Tibial nerve (tissue), 4 donors: ENCODE measurements at regions not wholly inside any gene's neighbourhood (a gene's known extent, or its start where the extent isn't known, plus 50 kb on each side); places are given as distances from the start of the nearest gene placed in this dataset.

Source experiments
- DNase-seq, 2 donors: peaks; one replicate each; pipeline ENCODE4 v3.0.0-alpha.2; 2019; ENCODE audit warnings: low spot score in 2 of 2
- H3K27ac ChIP-seq, 4 donors: fragments of 200-600 bp; sonication (generic) in 3 of 4; one replicate each; pipeline ENCODE4 v1.5.1; 2017 to 2019; ENCODE audit warnings: mild to moderate bottlenecking in 1 of 4
- H3K27me3 ChIP-seq, 2 donors: fragments of 200-600 bp; sonication (generic) in 1 of 2; one replicate each; pipeline versions ENCODE4 v1.5.1 to v1.6.0; 2017 to 2019
- H3K36me3 ChIP-seq, 3 donors: fragments of 200-600 bp; sonication (generic); one replicate each; pipeline ENCODE4 v1.5.1; 2018 to 2019
- H3K4me1 ChIP-seq, 4 donors: fragments of 200-600 bp; sonication (generic) in 3 of 4; one replicate each; pipeline ENCODE4 v1.5.1; 2017 to 2019
- H3K4me3 ChIP-seq, 4 donors: fragments of 200-600 bp; sonication (generic) in 3 of 4; one replicate each; pipeline ENCODE4 v1.5.1; 2017 to 2019; ENCODE audit warnings: mild to moderate bottlenecking in 1 of 4, moderate library complexity in 1 of 4
- H3K9me3 ChIP-seq, 4 donors: fragments of 200-600 bp; sonication (generic) in 3 of 4; one replicate each; pipeline ENCODE4 v1.5.1; 2017 to 2019
- CTCF ChIP-seq, 5 experiments: fragments of 200-600 bp in 3 of 5; fragments of 450-650 bp in 2 of 5; sonication (generic) in 3 of 5; IDR thresholded peaks; one replicate each; pipeline ENCODE4 v1.5.1; 2016 to 2019; ENCODE audit warnings: antibody characterized with exemption in 5 of 5, mild to moderate bottlenecking in 3 of 5, moderate library complexity in 2 of 5
- EP300 ChIP-seq, 2 donors: sonication (generic); formaldehyde crosslinking; IDR thresholded peaks; one replicate each; pipeline ENCODE4 v1.6.1; 2017; ENCODE audit warnings: antibody characterized with exemption in 2 of 2, mild to moderate bottlenecking in 1 of 2
- POLR2A ChIP-seq, 2 donors: fragments of 450-650 bp; IDR thresholded peaks; one replicate each; pipeline ENCODE4 v1.6.1; 2017; ENCODE audit warnings: antibody characterized with exemption in 2 of 2, mild to moderate bottlenecking in 2 of 2, moderate library complexity in 2 of 2
- WGBS, 2 donors: methylation state at CpG; one replicate each; pipeline ENCODE4 v1.1.5; 2018; 5-methylcytosine and 5-hydroxymethylcytosine counted together

DNA sequence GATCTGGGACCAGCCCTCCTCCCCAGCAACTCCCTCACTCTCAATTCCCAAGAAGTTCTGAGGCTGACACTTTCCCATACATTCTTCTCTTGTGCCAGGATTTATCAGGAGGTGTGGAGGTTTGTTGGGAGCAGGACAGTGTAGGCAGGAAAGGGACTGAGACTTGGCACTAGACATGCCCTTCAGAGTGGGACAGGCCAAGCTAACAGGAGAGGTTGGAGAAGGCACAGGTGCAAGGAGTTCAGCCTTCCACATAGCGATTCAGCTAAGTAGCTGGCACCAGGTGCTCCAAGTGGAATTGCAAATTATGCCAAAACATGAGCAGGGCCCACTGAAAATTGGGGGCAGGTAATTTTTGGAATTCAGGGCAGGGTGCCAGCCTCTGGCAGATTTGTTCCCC lies 83.0 kb upstream of the DUSP10 start:
- no peak for DNase-seq
- TF ChIP-seq POLR2A (IDR thresholded peaks at IDR 0.05): no peak
- TF ChIP-seq EP300 (IDR thresholded peaks at IDR 0.05): no peak
- no peak for TF ChIP-seq CTCF (IDR thresholded peaks at IDR 0.05)

GRCh38 chr1:221824025-221824424 lies 82.1 kb upstream of the DUSP10 start:
- no peak for DNase-seq
- no peak overlapping the region for H3K27ac ChIP-seq
- no peaks in the 10 kb centered on the region for H3K27me3 ChIP-seq
- 78 to 92% methylated on average over 2 of the region's 2 CpGs for WGBS, 2 donors
- no peak overlapping the region for H3K4me3 ChIP-seq
- H3K4me1 ChIP-seq: no peaks in the 10 kb centered on the region
- peaks cover 0 to 8% (median 0%) of the 10 kb centered on the region in 4 donors for H3K9me3 ChIP-seq
- TF ChIP-seq CTCF (IDR thresholded peaks at IDR 0.05) (no peak), POLR2A (IDR thresholded peaks at IDR 0.05) (no peak), EP300 (IDR thresholded peaks at IDR 0.05) (no peak)
- H3K36me3 ChIP-seq: no peaks in the 10 kb centered on the region

More for the DNA sequence above, 83.0 kb upstream of the DUSP10 start:
- H3K27ac ChIP-seq: no peak overlapping the region
- 100% methylated on average over 1 of the region's 1 CpG for WGBS, 2 donors
- no peaks in the 10 kb centered on the region for H3K27me3 ChIP-seq
- H3K9me3 ChIP-seq: peaks cover 0 to 5% (median 0%) of the 10 kb centered on the region in 4 donors
- no peaks in the 10 kb centered on the region for H3K36me3 ChIP-seq
- no peak overlapping the region for H3K4me3 ChIP-seq
- H3K4me1 ChIP-seq: no peaks in the 10 kb centered on the region

DNA sequence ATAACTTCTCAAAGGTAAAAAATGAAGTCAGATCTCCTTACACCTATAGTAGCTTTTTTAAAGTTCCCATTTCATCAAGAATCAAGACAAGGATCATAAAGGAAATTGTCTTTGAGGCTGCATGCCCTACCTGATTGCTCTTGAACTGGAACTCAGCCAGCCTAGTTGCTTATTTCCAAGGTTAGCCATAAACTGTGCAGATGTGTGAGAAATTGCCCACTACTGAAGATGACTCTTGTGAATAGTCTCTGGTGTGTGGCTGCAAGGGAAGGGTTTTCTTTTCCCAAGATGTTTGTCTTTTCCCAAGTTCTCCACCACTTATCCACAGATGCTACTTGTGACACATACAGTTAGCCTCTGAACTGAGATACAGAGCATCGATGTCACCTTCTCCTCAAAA lies 81.7 kb upstream of the DUSP10 start:
- Histone ChIP-seq H3K4me3 (no peak overlapping the region), H3K9me3 (peaks cover 0 to 13% (median 1%) of the 10 kb centered on the region in 4 donors), H3K4me1 (no peaks in the 10 kb centered on the region), H3K36me3 (no peaks in the 10 kb centered on the region), H3K27ac (no peak overlapping the region), H3K27me3 (no peaks in the 10 kb centered on the region)
- TF ChIP-seq CTCF (IDR thresholded peaks at IDR 0.05) (no peak), POLR2A (IDR thresholded peaks at IDR 0.05) (no peak)
- no peak for DNase-seq
- WGBS, 2 donors: 52 to 97% methylated on average over 1 of the region's 1 CpG

DNA sequence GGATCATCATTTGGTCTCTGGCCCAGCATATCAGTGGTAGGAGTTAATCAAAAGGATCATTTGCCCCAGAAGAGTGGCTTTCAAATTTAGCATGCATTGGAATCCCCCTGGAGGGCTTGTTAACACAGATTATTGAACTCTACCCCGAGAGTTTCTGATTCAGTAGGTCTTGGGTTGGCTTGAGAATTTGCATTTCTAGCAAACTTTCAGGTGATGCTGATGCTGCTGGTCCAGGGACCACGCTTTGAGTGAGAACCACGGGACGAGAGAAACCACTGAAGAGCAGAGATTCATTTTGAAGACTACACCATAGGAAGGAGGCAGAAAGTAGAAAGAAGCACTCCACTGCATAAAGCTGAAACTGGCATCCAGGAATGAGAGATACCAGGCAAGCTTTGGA lies 81.3 kb upstream of the DUSP10 start:
- Histone ChIP-seq H3K9me3 (peaks cover 0 to 16% (median 1%) of the 10 kb centered on the region in 4 donors), H3K4me1 (no peaks in the 10 kb centered on the region), H3K36me3 (no peaks in the 10 kb centered on the region), H3K27ac (no peak overlapping the region), H3K4me3 (no peak overlapping the region), H3K27me3 (no peaks in the 10 kb centered on the region)
- TF ChIP-seq POLR2A (IDR thresholded peaks at IDR 0.05): no peak
- no peak for TF ChIP-seq CTCF (IDR thresholded peaks at IDR 0.05)
- no peak for TF ChIP-seq EP300 (IDR thresholded peaks at IDR 0.05)
- WGBS, 2 donors: 76 to 79% methylated on average over 4 of the region's 4 CpGs
- no peak for DNase-seq

GRCh38 chr1:221822591-221822990 lies 80.7 kb upstream of the DUSP10 start:
- Histone ChIP-seq H3K9me3 (peaks cover 0 to 16% (median 1%) of the 10 kb centered on the region in 4 donors), H3K27ac (no peak overlapping the region), H3K4me3 (no peak overlapping the region), H3K36me3 (no peaks in the 10 kb centered on the region), H3K27me3 (no peaks in the 10 kb centered on the region), H3K4me1 (no peaks in the 10 kb centered on the region)
- no peak for TF ChIP-seq POLR2A (IDR thresholded peaks at IDR 0.05)
- TF ChIP-seq EP300 (IDR thresholded peaks at IDR 0.05): no peak
- no peak for DNase-seq
- WGBS, 2 donors: 44 to 58% methylated on average over 3 of the region's 3 CpGs

DNA sequence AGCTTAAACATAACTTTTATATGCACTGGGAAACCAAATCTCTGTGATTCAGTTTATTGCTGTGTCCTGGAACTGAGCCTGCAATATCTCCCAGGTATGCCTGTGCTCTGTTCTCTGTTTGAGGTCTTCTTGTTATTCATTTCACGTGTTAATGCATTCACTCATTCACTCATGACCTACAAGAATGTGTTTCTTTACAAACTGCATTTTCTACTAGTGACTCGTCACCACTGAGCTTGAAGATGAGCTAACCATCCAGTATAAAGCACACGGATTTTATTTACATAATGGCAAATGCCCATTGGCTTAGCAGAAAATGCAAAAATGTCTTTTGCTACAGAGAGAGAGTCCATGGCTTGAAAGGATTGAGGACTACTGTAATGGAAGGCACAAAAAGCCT lies 75.0 kb upstream of the DUSP10 start:
- TF ChIP-seq POLR2A (IDR thresholded peaks at IDR 0.05) (no peak), EP300 (IDR thresholded peaks at IDR 0.05) (no peak), CTCF (IDR thresholded peaks at IDR 0.05) (no peak)
- Histone ChIP-seq H3K9me3 (peaks cover 0 to 11% (median 1%) of the 10 kb centered on the region in 4 donors), H3K4me1 (no peaks in the 10 kb centered on the region), H3K27ac (no peak overlapping the region), H3K27me3 (no peaks in the 10 kb centered on the region), H3K36me3 (no peaks in the 10 kb centered on the region), H3K4me3 (no peak overlapping the region)
- DNase-seq: no peak
- WGBS, 2 donors: 50 to 63% methylated on average over 3 of the region's 3 CpGs
